T47D (cell line): ENCODE measurements at regions not wholly inside any gene's neighbourhood (a gene's known extent, or its start where the extent isn't known, plus 50 kb on each side); places are given as distances from the start of the nearest gene placed in this dataset.

Source experiments
- DNase-seq, 2 experiments: peaks; one replicate each; pipeline versions ENCODE4 v3.0.0 to v3.0.0-alpha.2; 2011 to 2012; ENCODE audit warnings: low read depth in 1 of 2, low spot score in 1 of 2
- JUND ChIP-seq: IDR thresholded peaks from 2 replicates; pipeline ENCODE4 v1.6.1; 2012; ENCODE audit warnings: low read depth
- in situ Hi-C: cut with HindIII; loops from 2 replicates; pipeline ENCODE4 v1.10.0; 2016; ENCODE audit warnings: low sequenced_read_pairs, low pct_unique_long_range_greater_than_20kb

DNA sequence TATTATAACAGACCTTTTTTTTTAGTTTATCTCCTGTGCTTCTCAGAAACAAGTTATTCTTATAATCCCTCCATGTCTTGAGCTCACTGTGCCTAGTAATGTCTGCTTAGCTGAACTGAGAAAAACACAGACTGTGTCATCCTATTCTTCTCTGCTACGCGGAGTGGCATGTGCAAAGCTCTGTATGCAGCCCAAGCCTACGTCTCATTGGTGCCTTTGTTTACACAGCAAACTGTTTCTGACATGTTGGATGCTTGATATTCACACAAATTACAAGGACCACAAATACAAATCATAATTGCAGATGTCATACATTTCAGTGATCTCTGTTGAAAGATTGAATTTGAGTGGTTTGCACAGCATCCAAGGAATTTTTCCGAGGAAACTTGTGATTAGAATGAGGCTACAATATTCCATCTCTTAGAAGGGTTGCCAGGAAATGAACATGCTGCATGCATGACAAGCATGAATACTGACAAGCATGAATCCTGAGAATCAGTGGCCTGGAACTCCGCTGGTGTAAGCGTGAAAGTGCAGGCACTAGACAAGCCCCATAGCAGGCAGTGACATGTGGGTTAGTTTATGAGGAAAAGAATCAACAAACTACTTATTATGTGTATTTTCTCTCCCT is 128.4 kb upstream of the SGK1 start:
- in situ Hi-C loops: no loop called here
- no peak for DNase-seq
- TF ChIP-seq JUND: no peak

- in situ Hi-C loops: no loop called here
- no peak for DNase-seq
- TF ChIP-seq JUND: no peak
These were observed 125.1 kb upstream of the SGK1 start for GRCh38 chr6:134443009-134443408.

GRCh38 chr6:134442073-134442472 is 124.2 kb upstream of the SGK1 start:
- in situ Hi-C loops: no loop called here
- no peak for DNase-seq
- no peak for TF ChIP-seq JUND

- no peak for DNase-seq
- in situ Hi-C loops: no loop called here
- TF ChIP-seq JUND: no peak
These were observed 120.9 kb upstream of the SGK1 start for GRCh38 chr6:134438837-134439236.

DNA sequence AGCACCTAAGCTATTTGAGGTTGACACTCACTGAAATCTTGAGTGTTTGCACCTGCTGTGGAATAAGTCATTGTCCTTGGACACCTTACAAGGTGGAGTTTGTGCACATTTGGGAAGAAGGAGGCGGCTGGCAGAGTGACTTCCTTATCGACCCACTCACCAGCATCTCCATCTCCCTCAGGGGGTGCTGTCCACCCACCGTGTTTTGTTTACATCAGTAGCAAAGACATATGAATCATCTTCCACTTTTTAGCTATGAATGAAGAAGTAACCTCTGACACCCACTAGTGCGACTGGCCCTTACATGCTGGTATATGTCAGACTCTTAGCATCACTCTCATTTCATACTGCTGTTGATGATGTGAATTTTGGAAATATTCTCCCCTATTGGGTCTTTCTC is 119.5 kb upstream of the SGK1 start:
- TF ChIP-seq JUND: no peak
- no peak for DNase-seq
- in situ Hi-C loops: no loop called here

DNA sequence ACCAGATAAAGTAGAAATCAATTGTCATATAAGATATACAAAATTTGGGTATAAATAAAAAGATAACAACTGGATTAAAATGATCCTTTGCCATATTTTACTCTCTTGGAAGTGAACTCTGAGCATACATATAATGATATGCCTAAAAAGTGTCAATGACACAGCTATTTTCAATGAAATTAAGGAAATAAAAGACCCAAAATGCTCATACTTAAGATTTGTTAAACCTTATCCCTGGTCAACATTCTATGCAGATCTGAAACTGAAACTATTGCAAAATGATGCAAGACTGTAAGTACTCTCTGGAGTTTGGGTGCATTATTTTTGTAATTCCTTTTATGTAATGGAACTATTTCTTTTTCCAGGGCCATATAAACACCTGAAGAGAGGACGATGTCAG is 119.0 kb upstream of the SGK1 start:
- no peak for TF ChIP-seq JUND
- no peak for DNase-seq
- in situ Hi-C loops: no loop called here

DNA sequence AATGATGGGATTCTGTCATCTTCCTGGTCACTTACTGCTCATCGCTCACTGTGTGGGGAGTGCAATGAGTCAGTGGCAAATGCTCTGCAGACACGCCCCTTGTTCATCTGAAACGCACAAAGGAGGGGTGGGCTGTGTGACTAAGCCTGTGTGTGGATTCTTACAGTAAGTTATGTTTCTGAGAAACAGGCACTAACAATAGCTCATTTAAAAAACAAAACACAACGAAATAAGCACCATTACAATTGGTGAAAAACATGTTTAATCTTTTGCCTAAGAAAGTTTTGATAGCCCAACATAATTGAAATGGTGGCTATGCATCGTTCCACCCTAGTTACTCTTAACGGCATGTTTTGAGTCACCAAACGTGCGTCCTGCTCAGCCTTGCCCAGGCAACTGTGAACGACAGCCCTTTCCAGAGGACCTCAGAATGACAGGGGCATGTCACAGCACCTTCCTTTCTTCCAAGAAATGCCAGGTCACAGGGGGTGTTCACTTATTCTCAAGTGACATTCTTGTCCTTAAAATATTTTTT is 118.4 kb upstream of the SGK1 start:
- in situ Hi-C loops: no loop called here
- no peak for DNase-seq
- no peak for TF ChIP-seq JUND

DNA sequence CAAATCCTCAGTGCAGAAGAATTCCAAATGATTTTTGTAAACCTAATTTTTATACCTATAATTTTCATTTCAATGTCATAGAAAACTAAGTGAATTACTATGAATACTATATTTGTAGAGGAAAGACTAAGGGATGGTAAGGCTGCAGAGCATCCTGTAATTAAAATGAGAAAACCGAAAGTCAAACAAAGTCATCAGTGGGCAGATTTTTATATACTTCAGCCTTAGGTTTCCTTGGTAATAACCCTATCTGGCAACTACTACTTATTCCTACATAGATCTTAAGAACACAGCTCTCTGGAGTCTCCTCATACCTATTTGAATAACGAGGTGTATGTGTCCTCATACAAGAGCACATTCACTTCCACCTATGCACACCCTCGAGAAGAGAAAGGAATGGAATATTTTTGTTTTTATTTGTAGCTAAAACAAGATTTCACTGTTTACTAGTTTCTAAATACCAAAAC is 117.9 kb upstream of the SGK1 start:
- in situ Hi-C loops: no loop called here
- TF ChIP-seq JUND: no peak
- DNase-seq: no peak

DNA sequence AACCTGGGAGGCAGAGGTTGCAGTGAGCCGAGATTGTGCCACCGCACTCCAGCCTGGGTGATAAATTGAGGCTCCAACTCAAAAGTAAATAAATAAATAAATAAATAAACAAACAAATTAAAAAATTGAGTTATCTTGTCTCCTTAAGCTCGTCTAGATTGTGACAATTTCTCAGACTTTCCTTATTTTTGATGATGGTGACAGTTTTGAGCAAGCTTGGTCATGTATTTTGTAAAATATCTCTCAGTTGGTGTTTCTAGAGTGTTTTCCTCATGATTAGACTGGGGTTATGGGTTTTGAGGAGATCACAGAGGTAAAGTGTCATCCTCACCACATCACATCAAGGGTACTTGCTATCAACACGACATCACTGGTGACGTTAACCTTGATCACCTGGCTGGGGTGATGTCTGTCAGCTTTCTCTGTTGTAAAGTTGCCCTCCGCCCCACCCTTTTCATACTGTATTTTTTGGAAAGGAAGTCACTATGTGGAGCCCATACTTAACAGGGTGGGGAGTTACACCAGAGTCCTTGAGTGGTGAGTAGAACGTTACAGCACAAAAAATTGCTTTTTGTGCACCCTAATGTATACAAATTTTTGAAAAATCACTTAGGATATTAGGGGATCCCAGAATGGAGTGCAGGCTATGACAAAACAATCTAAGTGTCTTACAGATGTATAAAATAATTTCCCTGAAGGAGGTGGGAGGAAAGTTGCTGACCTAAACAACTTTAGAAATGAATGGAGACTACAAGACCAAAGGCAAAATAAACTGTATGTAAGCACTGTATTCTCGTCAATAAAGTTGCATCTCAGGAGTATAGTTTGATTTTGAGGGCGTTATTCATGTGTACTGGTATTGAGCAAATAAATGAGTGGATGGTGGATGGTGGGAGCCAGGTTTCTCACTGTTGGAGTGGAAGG is 116.4 kb upstream of the SGK1 start:
- no peak for TF ChIP-seq JUND
- in situ Hi-C loops: no loop called here
- no peak for DNase-seq

DNA sequence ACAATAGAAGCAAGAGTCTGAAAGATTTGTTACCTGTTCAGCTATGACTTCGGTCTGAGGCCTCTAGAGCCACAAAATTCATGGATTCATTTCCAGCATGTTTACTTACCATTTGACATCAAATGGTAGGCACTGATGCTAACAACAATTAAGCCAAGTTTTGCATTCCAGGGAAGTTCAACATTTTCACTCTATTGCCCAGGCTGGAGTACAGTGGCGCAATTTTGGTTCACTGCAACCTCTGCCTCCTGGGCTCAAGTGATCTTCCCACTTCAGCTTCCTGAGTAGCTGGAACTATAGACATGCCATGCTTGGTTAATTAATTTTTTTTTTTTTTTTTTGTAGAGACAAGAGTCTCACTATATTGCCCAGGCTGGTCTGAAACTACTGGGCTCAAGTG is 114.1 kb upstream of the SGK1 start:
- in situ Hi-C loops: no loop called here
- no peak for TF ChIP-seq JUND
- no peak for DNase-seq

- in situ Hi-C loops: no loop called here
These were observed 113.5 kb upstream of the SGK1 start for GRCh38 chr6:134431421-134431859.

GRCh38 chr6:134429861-134430380 is 112.0 kb upstream of the SGK1 start:
- in situ Hi-C loops: no loop called here
- DNase-seq: no peak
- no peak for TF ChIP-seq JUND

More at GRCh38 chr6:134431421-134431859, 113.5 kb upstream of the SGK1 start:
- no peak for TF ChIP-seq JUND
- no peak for DNase-seq

DNA sequence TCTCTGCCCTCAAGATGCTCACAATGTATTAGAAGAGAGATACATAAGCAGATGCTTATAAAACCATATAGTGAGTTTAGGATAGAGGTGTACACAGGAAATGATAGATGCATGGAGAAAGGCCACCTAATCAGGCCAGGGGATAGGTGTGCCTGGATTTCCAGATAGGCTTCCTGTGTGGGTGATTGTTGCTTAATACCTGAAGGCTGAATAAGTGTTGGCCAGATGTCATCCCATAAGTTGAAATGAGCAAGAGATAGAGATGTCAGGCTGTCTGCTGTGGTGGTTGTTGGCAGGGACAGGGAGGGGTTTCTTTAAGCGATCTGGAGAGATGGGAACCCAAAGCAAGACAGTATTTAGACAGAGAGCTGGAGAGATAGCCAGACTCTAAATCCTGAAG is 109.8 kb upstream of the SGK1 start:
- no peak for TF ChIP-seq JUND
- in situ Hi-C loops: no loop called here
- no peak for DNase-seq
